CD4-positive, alpha-beta T cell treated with Interleukin-17A for 4 hours (primary cell): ENCODE measurements at regions not wholly inside any gene's neighbourhood (a gene's known extent, or its start where the extent isn't known, plus 50 kb on each side); places are given as distances from the start of the nearest gene placed in this dataset.

Experiments
- DNase-seq: peaks from one replicate; pipeline ENCODE4 v3.0.0-alpha.2; 2020; ENCODE audit warnings: mixed read lengths

GRCh38 chr14:83988275-83988674 is 1541.7 kb upstream of the FLRT2 start:
- no peak for DNase-seq

- no peak for DNase-seq
These were observed 1538.3 kb upstream of the FLRT2 start for GRCh38 chr14:83991666-83992065.

- no peak for DNase-seq
These were observed 1537.1 kb upstream of the FLRT2 start for GRCh38 chr14:83992857-83993256.

GRCh38 chr14:83993545-83993944 is 1536.4 kb upstream of the FLRT2 start:
- DNase-seq = no peak

- no peak for DNase-seq
These were observed 1535.9 kb upstream of the FLRT2 start for GRCh38 chr14:83994020-83994419.

- DNase-seq = no peak
These were observed 1528.9 kb upstream of the FLRT2 start for GRCh38 chr14:84001023-84001422.

GRCh38 chr14:84003346-84003745 is 1526.6 kb upstream of the FLRT2 start:
- DNase-seq = no peak

GRCh38 chr14:84006643-84007155 is 1523.2 kb upstream of the FLRT2 start:
- no peak for DNase-seq

GRCh38 chr14:84013424-84013823 is 1516.5 kb upstream of the FLRT2 start:
- DNase-seq = no peak

GRCh38 chr14:84017495-84017894 is 1512.4 kb upstream of the FLRT2 start:
- no peak for DNase-seq

- DNase-seq = no peak
These were observed 1508.5 kb upstream of the FLRT2 start for GRCh38 chr14:84021433-84021832.

GRCh38 chr14:84024231-84024820 is 1505.6 kb upstream of the FLRT2 start:
- no peak for DNase-seq

GRCh38 chr14:84025106-84026012 is 1504.6 kb upstream of the FLRT2 start:
- DNase-seq = no peak

GRCh38 chr14:84027351-84027750 is 1502.6 kb upstream of the FLRT2 start:
- no peak for DNase-seq

GRCh38 chr14:84028080-84028604 is 1501.8 kb upstream of the FLRT2 start:
- no peak for DNase-seq

GRCh38 chr14:84029246-84029645 is 1500.7 kb upstream of the FLRT2 start:
- DNase-seq = no peak

GRCh38 chr14:84029720-84030119 is 1500.2 kb upstream of the FLRT2 start:
- DNase-seq = no peak

- DNase-seq = no peak
These were observed 1493.1 kb upstream of the FLRT2 start for GRCh38 chr14:84036840-84037239.

- DNase-seq = no peak
These were observed 1492.4 kb upstream of the FLRT2 start for GRCh38 chr14:84037593-84037992.

GRCh38 chr14:84040101-84040500 is 1489.8 kb upstream of the FLRT2 start:
- no peak for DNase-seq

- DNase-seq = no peak
These were observed 1488.5 kb upstream of the FLRT2 start for GRCh38 chr14:84041421-84041820.

GRCh38 chr14:84042992-84043391 is 1487.0 kb upstream of the FLRT2 start:
- no peak for DNase-seq

GRCh38 chr14:84064316-84065125 is 1465.4 kb upstream of the FLRT2 start:
- no peak for DNase-seq
